Lung (tissue), 11 donors: ENCODE measurements at regions not wholly inside any gene's neighbourhood (a gene's known extent, or its start where the extent isn't known, plus 50 kb on each side); places are given as distances from the start of the nearest gene placed in this dataset.
"Not testable (repeated sequence)": the region's sequence is repeated elsewhere in the genome, so short reads cannot be mapped to it uniquely, and the experiment has no call there.

ENCODE experiments used
- ATAC-seq: fragments of 200-7000 bp; cut with Tn5 transposase; one replicate; pipeline ENCODE4 v1.9.1; 2020; ENCODE audit warnings: moderate number of reproducible peaks; ENCODE audit not compliant: insufficient read depth, low FRiP score
- DNase-seq, 3 donors: peaks; one replicate each; pipeline ENCODE4 v3.0.0-alpha.2; 2013 to 2017
- H3K27ac ChIP-seq, 2 donors: one replicate each; pipeline ENCODE4 v1.5.1; 2013; ENCODE audit warnings: mild to moderate bottlenecking in 2 of 2, moderate library complexity in 2 of 2, control low read depth in 1 of 2, inconsistent platforms in 1 of 2, low read depth in 1 of 2, low read length in 1 of 2
- H3K27me3 ChIP-seq, 3 donors: one replicate each; pipeline ENCODE4 v1.5.1; 2013; ENCODE audit warnings: low read length in 2 of 3; ENCODE audit not compliant: control insufficient read depth in 3 of 3, insufficient read depth in 3 of 3
- H3K36me3 ChIP-seq, 4 donors: one replicate each; pipeline ENCODE4 v1.5.1; 2013; ENCODE audit warnings: low read length in 4 of 4, mild to moderate bottlenecking in 1 of 4, moderate library complexity in 1 of 4; ENCODE audit not compliant: control insufficient read depth in 4 of 4, insufficient read depth in 4 of 4
- H3K4me1 ChIP-seq, 5 donors: one replicate each; pipeline ENCODE4 v1.5.1; 2013; ENCODE audit warnings: low read length in 5 of 5, mild to moderate bottlenecking in 2 of 5, moderate library complexity in 1 of 5; ENCODE audit not compliant: control insufficient read depth in 5 of 5, insufficient read depth in 5 of 5
- H3K4me3 ChIP-seq: one replicate; pipeline ENCODE4 v1.5.1; 2013; ENCODE audit warnings: mild to moderate bottlenecking, control low read depth, moderate library complexity
- H3K9ac ChIP-seq, 2 donors: one replicate each; pipeline ENCODE4 v1.5.1; 2013; ENCODE audit warnings: low read length in 2 of 2, control low read depth in 1 of 2; ENCODE audit not compliant: insufficient read depth in 1 of 2
- H3K9me3 ChIP-seq, 4 donors: one replicate each; pipeline ENCODE4 v1.5.1; 2013; ENCODE audit warnings: low read length in 3 of 4, mild to moderate bottlenecking in 1 of 4, moderate library complexity in 1 of 4; ENCODE audit not compliant: control insufficient read depth in 4 of 4, insufficient read depth in 3 of 4
- WGBS, 2 donors: extraction: QIAGEN DNeasy Blood & Tissue Kit; methylation state at CpG; one replicate each; pipeline ENCODE4 v1.1.7; 2013; 5-methylcytosine and 5-hydroxymethylcytosine counted together
- TF ChIP-seq, protein P1 (sequence below): IDR thresholded peaks from 2 replicates; pipeline ENCODE4 v1.5.1; 2012; ENCODE audit warnings: mild to moderate bottlenecking; ENCODE audit errors: control extremely low read depth, extremely low read depth
- donor health status: control.
- donor health status: control.
- donor health status: Bipolar disorder and iron deficiency.
- donor health status: healthy.
- donor health status: DM: yes; HTN: yes; CAD: no.

DNA sequence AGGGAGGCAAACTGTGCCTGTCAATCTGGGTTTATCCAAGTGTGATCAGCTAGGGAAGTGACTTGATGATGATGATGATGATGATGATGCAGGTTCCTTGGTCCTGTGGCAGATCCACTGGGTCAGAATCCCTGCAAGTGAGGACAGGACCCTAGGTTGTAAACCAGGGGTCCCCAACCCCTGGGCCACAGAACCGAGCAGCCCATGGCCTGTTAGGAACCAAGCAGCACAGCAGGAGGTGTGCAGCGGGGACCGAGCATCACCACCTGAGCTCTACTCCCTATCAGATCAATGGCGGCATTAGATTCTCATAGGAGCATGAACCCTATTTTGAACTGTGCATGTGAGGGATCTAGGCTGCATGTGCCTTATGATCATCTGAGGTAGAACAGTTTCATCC is 144.7 kb upstream of the PDE1C start:
- Histone ChIP-seq H3K9ac (no peak overlapping the region), H3K36me3 (no peaks in the 10 kb centered on the region), H3K4me1 (no peaks in the 10 kb centered on the region), H3K9me3 (peaks cover 0 to 4% (median 0%) of the 10 kb centered on the region in 4 donors), H3K4me3 (no peak overlapping the region), H3K27me3 (peaks cover 0 to 4% (median 2%) of the 10 kb centered on the region in 3 donors), H3K27ac (no peak overlapping the region)
- ATAC-seq: no peak
- WGBS, 2 donors: 91 to 95% methylated on average over 4 of the region's 4 CpGs
- DNase-seq: no peak
- TF ChIP-seq, protein P1, sequence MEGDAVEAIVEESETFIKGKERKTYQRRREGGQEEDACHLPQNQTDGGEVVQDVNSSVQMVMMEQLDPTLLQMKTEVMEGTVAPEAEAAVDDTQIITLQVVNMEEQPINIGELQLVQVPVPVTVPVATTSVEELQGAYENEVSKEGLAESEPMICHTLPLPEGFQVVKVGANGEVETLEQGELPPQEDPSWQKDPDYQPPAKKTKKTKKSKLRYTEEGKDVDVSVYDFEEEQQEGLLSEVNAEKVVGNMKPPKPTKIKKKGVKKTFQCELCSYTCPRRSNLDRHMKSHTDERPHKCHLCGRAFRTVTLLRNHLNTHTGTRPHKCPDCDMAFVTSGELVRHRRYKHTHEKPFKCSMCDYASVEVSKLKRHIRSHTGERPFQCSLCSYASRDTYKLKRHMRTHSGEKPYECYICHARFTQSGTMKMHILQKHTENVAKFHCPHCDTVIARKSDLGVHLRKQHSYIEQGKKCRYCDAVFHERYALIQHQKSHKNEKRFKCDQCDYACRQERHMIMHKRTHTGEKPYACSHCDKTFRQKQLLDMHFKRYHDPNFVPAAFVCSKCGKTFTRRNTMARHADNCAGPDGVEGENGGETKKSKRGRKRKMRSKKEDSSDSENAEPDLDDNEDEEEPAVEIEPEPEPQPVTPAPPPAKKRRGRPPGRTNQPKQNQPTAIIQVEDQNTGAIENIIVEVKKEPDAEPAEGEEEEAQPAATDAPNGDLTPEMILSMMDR: no peak

DNA sequence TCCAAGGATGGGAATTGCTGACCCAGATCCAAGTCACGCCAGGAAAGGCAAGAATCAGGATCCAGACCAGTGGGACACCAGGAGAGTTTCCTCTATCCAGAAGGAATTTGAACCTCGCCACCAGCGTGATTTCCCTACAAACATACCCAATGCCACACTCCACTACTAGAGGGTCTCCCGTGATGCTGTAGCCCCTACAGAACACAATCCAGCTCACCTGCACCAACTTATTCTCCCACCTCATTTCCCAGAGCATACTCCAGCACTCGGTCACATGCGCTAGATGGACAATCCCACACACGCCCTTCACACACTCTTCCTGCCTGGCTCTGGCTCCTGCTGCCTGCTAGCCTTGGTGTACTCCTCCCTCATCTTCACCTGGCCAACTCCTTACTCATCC is 142.1 kb upstream of the PDE1C start:
- 85 to 88% methylated on average over 7 of the region's 7 CpGs for WGBS, 2 donors
- Histone ChIP-seq H3K36me3 (no peaks in the 10 kb centered on the region), H3K4me3 (no peak overlapping the region), H3K9me3 (peaks cover 0 to 3% (median 0%) of the 10 kb centered on the region in 4 donors), H3K27me3 (peaks cover 0 to 12% (median 2%) of the 10 kb centered on the region in 3 donors), H3K27ac (no peak overlapping the region), H3K9ac (no peak overlapping the region), H3K4me1 (no peaks in the 10 kb centered on the region)
- ATAC-seq (no peak), DNase-seq (no peak)
- TF ChIP-seq, protein P1: no peak

DNA sequence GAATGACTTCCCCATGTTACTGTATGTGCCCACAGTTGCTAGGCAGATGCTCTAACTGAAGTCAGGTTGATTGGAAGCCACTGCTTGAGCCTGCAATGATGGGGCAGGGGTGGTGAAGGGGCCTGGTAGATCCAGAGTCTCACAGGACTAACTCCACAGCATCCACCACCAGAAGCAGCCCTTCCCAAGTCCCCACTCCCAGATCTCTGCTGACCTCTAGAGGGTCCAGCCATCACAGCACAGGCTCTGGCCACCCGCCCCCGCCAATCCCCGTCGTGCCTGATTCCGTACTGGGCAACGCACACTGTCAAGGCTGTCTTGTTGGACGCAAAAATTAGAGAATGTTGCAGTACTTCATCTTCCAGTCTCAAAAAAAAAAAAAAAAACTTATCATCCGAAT is 136.8 kb upstream of the PDE1C start:
- Histone ChIP-seq H3K27ac (no peak overlapping the region), H3K27me3 (peaks cover 0 to 9% (median 0%) of the 10 kb centered on the region in 3 donors), H3K4me1 (no peaks in the 10 kb centered on the region), H3K9ac (no peak overlapping the region), H3K9me3 (no peaks in the 10 kb centered on the region), H3K36me3 (no peaks in the 10 kb centered on the region), H3K4me3 (no peak overlapping the region)
- ATAC-seq (no peak), DNase-seq (peak; percentile 2 to 28 (median 14))
- WGBS, 2 donors: 38 to 58% methylated on average over 8 of the region's 8 CpGs
- TF ChIP-seq, protein P1: no peak

DNA sequence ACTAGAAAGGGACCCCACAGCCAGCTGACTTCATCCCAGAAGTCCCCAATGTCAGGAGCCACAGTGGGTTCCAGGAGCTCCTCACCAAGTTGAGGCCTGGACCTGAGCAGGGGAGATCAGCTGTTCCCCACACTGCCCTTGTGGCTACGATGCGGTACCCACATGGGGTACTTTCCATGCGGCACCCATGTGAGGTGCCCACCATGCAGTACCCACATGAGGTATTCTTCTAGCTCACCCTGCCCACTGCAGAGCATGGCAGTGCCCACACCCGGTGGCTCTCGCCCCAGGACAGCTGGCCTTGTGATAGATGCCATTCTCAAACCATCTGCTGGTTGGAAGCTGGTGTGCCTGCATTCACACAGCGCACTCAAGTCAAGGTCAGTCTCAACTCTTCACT is 136.3 kb upstream of the PDE1C start:
- Histone ChIP-seq H3K4me3 (no peak overlapping the region), H3K27ac (no peak overlapping the region), H3K9ac (no peak overlapping the region), H3K36me3 (no peaks in the 10 kb centered on the region), H3K4me1 (no peaks in the 10 kb centered on the region), H3K9me3 (peaks cover 0 to 2% (median 0%) of the 10 kb centered on the region in 4 donors), H3K27me3 (peaks cover 0 to 9% (median 0%) of the 10 kb centered on the region in 3 donors)
- DNase-seq (no peak), ATAC-seq (no peak)
- 91 to 96% methylated on average over 6 of the region's 6 CpGs for WGBS, 2 donors
- TF ChIP-seq, protein P1: no peak

DNA sequence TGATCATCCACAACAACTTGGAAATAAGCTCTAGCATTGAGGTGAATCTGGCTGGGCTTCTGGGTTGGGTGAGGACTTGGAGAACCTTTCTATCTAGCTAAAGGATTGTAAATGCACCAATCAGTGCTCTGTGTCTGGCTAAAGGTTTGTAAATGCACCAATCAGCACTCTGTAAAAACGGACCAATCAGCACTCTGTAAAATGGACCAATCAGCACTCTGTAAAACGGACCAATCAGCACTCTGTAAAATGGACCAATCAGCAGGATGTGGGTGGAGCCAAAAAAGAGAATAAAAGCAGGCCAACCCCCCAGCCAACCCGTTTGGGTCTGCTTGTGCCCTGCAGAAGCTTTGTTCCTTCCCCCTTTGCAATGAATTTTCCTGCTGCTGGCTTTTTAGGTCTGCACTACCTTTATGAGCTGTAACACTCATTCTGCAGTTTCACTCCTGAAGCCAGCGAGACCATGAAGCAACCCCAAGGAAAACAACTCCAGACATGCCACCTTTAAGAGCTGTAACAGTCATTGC is 135.2 kb upstream of the PDE1C start:
- not testable (repeated sequence) for H3K36me3 ChIP-seq, H3K27ac ChIP-seq, H3K4me3 ChIP-seq, H3K27me3 ChIP-seq, H3K9me3 ChIP-seq, ATAC-seq, DNase-seq, H3K9ac ChIP-seq, H3K4me1 ChIP-seq
- WGBS, 2 donors: 75 to 86% methylated on average over 4 of the region's 4 CpGs
